ENCODE measurements at regions not wholly inside any gene's neighbourhood (a gene's known extent, or its start where the extent isn't known, plus 50 kb on each side); places are given as distances from the start of the nearest gene placed in this dataset.

GRCh38 chr2:203797712-203798111 is 69.9 kb upstream of the CTLA4 start:
- TF ChIP-seq EZH2 (IDR thresholded peaks at IDR 0.05; ENCODE audit: insufficient read depth, poor library complexity, severe bottlenecking) (no peak), EZH2phosphoT487 (IDR thresholded peaks at IDR 0.05; ENCODE audit: insufficient read depth, low read depth) (no peak)

All from GM23248 (cell line).